Posterior cingulate gyrus (tissue), 11 donors: ENCODE measurements at regions not wholly inside any gene's neighbourhood (a gene's known extent, or its start where the extent isn't known, plus 50 kb on each side); places are given as distances from the start of the nearest gene placed in this dataset.
"Not testable (repeated sequence)": the region's sequence is repeated elsewhere in the genome, so short reads cannot be mapped to it uniquely, and the experiment has no call there.

Experiments used
- DNase-seq, 10 donors: peaks; one replicate each; pipeline versions ENCODE4 v3.0.0 to v3.0.0-alpha.2; 2020 to 2021; ENCODE audit warnings: mixed read lengths in 3 of 10
- intact Hi-C: fragments of 100-400 bp; cut with DNase I; formaldehyde crosslinking; loops from one replicate; pipeline ENCODE4 v1.15.1; 2023

GRCh38 chr1:200496937-200497336 lies 87.1 kb upstream of the ZNF281 start:
- intact Hi-C loops = loop anchor here (10.0 kb wide), 1 partner anchor 362 kb away; no protein-coding TSS in a partner anchor
- DNase-seq = no peak

DNA sequence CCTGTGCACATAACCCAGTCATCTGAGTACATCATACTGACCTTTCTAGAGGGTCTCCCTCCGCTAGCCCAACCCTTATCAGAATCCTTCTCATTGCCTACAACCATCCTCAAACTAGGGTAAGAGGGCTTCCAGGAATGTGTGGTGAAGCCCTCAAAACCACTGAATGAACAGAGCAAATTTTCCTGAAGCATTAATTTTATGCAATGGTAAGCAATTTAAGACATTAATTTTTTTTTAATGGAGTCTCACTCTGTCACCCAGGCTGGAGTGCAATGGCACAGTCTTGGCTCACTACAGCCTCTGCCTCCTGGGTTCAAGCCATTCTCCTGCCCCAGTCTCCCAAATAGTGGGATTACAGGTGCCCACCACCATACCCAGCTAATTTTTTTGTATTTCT lies 86.1 kb upstream of the ZNF281 start:
- intact Hi-C loops = loop anchor here (10.0 kb wide), 1 partner anchor 361 kb away; no protein-coding TSS in a partner anchor
- no peak for DNase-seq

DNA sequence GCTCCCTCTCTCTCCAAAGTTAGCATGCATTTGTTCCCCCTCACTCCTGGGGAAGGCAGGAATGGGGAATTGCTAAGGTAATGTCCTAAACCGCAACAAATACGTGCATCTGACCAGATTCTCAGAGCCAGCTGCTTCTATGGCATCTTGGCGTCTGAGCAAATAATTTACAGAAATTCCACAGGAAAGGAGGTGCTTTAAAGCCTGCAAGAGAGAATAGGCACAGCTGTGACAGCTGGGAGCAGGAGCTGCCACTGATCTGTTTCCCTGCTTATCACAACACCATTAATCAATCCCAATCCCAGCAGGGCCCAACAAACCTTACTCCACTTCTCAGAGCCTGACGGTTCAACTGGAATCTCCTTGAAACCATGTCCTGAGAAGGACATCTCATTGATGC lies 83.5 kb upstream of the ZNF281 start:
- intact Hi-C loops = loop anchor here (10.0 kb wide), 1 partner anchor 359 kb away; no protein-coding TSS in a partner anchor
- no peak for DNase-seq

DNA sequence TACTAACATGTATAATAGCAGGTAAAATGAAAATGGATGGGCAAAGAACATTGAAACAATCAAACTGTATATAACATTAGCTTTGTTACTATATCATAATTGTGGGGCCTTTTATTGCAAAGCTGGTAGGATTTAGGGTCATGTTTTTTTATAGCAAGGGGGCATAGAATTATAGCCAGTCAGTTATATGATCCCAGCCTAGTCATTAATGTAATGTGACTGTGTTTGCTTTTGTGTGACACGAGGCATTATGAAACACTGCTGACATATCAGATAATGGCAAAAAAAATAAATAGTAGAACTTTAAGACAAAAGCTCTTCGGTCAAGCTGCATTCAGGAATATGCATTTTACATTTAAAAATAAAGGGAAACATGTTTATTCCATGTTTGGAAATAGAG lies 81.3 kb upstream of the ZNF281 start:
- intact Hi-C loops = loop anchor here (10.0 kb wide), 1 partner anchor 356 kb away; no protein-coding TSS in a partner anchor
- no peak for DNase-seq

DNA sequence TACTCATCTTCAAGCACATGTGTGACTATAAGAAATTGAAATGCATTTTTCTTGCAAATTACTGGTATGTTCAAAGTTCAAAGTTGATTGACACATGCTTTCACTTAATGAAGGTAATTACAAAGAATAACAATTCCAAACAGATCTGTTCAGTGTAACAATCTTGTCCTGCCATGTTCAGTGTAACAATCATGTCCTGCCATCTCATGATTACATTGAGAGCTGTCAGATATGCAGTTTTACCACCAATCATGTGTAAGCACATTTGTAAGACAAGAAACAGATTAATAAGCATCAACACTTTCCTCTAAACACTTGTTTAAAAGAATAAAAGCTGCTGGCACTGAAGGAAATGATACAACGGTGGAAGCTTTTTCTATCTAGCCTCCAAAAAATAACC lies 80.3 kb upstream of the ZNF281 start:
- DNase-seq = no peak
- intact Hi-C loops = loop anchor here (10.0 kb wide), 1 partner anchor 355 kb away; no protein-coding TSS in a partner anchor

DNA sequence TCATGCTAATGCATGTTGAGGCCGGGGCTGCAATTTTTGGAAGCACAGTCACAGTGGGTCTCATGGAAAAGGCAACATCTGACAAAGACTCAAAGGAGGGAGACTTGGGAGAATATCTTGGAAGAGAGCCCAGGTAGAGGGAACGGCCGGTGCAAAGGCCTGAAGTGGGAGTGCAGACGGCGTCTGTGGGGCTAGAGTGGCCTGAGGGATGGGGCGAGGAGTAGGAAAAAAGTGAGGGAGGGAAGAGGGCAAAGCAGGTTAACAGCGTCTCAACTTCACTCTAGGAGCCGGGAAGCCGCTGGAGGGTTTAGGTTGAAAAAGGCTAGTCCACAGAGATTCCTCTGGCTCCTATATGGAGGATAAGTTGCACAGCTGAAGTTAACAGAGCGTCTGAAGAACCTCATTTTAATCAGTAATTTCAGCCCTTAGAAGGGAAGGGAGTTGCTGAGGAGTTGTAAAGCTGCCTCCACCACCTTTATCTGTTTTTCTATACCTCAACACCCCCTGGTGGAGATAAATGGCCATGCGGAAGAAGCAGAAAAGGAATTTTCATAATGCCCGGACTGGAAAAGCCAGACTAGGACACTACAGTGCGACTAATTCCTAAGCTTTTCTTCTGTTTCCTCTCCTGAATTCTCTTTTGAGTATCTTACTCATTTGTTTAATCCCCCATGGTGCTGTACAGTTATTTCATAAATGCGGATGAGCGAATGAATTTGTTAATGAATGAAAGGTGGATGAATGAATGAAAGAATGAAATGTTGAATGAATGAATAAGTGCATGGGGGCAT lies 78.7 kb upstream of the ZNF281 start:
- DNase-seq = peak in 5 of 10 donors; percentile 16 to 59 (median 51)
- intact Hi-C loops = loop anchor here (2.0 kb wide), 2 partner anchors 210 to 804 kb away; no protein-coding TSS in a partner anchor

DNA sequence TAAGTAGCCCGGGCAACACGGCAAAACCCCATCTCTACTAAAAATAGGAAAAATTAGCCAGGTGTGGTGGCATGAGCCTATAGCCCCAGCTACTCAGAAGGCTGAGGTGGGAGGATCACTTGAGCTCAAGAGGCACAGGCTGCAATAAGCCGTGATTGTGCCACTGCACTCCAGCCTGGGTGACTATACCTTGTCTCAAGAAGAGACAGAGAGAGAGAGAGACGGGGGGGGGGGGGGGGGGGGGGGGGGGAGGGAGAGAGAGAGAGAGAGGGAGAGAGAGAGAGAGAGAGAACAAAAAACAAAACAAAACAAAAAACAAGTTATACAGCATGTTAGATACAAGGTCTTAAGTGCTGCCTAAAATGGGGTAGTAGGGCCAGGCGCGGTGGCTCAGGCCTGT lies 77.8 kb upstream of the ZNF281 start:
- intact Hi-C loops = loop anchor here (2.0 kb wide), 2 partner anchors 209 to 803 kb away; no protein-coding TSS in a partner anchor

GRCh38 chr1:200486634-200487033 lies 76.8 kb upstream of the ZNF281 start:
- intact Hi-C loops = no loop called here
- no peak for DNase-seq

More for the DNA sequence above, 77.8 kb upstream of the ZNF281 start:
- no peak for DNase-seq

GRCh38 chr1:200484438-200484946 lies 74.7 kb upstream of the ZNF281 start:
- intact Hi-C loops = not testable (repeated sequence)

GRCh38 chr1:200483491-200484143 lies 73.8 kb upstream of the ZNF281 start:
- DNase-seq = no peak
- intact Hi-C loops = no loop called here

More at GRCh38 chr1:200484438-200484946, 74.7 kb upstream of the ZNF281 start:
- DNase-seq = not testable (repeated sequence)

GRCh38 chr1:200480964-200481363 lies 71.1 kb upstream of the ZNF281 start:
- DNase-seq = no peak
- intact Hi-C loops = no loop called here

- DNase-seq = no peak
- intact Hi-C loops = no loop called here
These were observed 70.0 kb upstream of the ZNF281 start for GRCh38 chr1:200479816-200480215.

DNA sequence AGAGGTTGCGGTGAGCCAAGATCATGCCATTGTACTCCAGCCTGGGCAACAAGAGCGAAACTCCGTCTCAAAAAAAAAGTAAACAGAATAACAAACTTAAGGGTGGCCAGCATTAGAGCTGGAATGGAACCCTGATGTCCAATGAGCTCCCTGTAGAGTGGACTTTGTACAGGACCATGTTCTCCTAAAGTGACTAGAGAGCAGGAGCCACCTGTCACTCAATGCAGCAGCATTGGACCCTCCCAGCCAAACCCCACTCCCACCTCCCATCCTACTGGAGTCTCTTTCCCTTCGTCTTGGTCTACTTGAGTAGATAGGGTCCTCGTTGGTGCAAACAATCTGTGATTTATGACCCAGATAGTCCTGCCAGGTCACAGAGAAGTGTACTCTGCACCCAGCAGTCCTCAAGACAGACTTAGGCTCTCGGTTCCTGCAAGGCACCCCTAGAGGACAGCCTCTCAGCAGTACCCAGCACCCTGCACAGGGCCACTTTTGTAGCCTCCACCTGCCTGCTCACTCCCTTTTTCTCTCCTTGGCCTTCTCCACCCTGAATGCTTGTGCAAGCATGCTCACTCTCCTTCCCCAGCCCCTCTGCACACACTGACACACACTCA lies 69.2 kb upstream of the ZNF281 start:
- no peak for DNase-seq
- intact Hi-C loops = no loop called here

GRCh38 chr1:200478239-200478623 lies 68.4 kb upstream of the ZNF281 start:
- no peak for DNase-seq
- intact Hi-C loops = no loop called here

GRCh38 chr1:200474633-200475032 lies 64.8 kb upstream of the ZNF281 start:
- intact Hi-C loops = no loop called here
- DNase-seq = no peak

DNA sequence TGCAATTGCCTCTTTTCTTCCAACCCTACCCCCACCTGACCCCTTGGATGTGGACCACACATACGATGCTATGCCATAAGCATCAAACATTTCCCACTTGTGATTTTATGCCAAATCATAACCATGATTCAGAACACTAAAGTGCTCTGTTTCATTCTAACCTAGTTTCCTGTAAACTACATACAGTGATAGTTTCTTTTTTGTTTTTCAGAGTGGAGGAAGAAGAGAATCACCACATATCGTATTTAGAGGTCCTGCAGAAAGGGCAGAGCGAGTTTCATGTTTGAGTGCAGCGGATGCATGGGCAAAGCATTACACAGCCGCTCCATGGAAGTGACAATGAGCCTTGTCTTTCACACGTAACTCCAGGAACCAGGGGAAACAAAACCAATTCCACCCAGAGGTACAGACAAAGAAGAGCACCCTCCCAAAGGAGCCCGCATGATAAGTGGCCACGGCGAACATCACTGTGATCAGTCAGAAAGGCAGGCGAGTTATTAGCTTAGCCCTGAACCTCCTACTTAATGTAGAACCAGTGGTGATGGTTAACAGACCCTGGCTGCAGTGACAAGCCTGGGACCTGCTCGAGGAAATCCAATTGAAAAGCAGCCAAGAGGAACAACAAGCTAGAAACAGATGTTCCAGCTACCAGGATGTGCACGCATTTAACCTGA lies 64.0 kb upstream of the ZNF281 start:
- no peak for DNase-seq
- intact Hi-C loops = no loop called here

- intact Hi-C loops = no loop called here
- DNase-seq = no peak
These were observed 61.9 kb upstream of the ZNF281 start for GRCh38 chr1:200471739-200472138.

GRCh38 chr1:200468264-200469001 lies 58.6 kb upstream of the ZNF281 start:
- intact Hi-C loops = no loop called here
- no peak for DNase-seq

GRCh38 chr1:200464784-200465400 lies 55.1 kb upstream of the ZNF281 start:
- intact Hi-C loops = no loop called here
- no peak for DNase-seq
